GM12878 (cell line): ENCODE measurements at regions not wholly inside any gene's neighbourhood (a gene's known extent, or its start where the extent isn't known, plus 50 kb on each side); places are given as distances from the start of the nearest gene placed in this dataset.

ENCODE experiments used
- ATAC-seq: fragments of 200-7000 bp; cut with Tn5 transposase; 3 replicates; pipeline ENCODE4 v1.9.1; 2020; ENCODE audit warnings: mild to moderate bottlenecking, moderate library complexity
- BruUV-seq: library from RNA; stranded (reverse); fragments of 400-500 nt; replicated peaks from 2 replicates; lab custom pipeline; 2021; lab: Mats Ljungman, UMichigan
- CTCF ChIA-PET: fragments of 300-600 bp; sonication (Branson Sonifier 250); formaldehyde crosslinking; extraction: SDS; loops from one replicate; lab custom pipeline; 2021; ENCODE audit warnings: inconsistent platforms; lab: Yijun Ruan, JAX
- POLR2A ChIA-PET: fragments of 350-600 bp; formaldehyde crosslinking; extraction: SDS; loops from one replicate; lab custom pipeline; 2021; ENCODE audit warnings: inconsistent platforms; lab: Charles Lee
- RAD21 ChIA-PET: fragments of 300-600 bp; sonication (Branson Sonifier 250); formaldehyde crosslinking; loops from one replicate; lab custom pipeline; 2023; ENCODE audit warnings: antibody characterized with exemption; ENCODE audit not compliant: unreplicated experiment; lab: Charles Lee
- SMC1A ChIA-PET: fragments of 300-600 bp; sonication (Branson Sonifier 250); formaldehyde crosslinking; loops from one replicate; lab custom pipeline; 2023; ENCODE audit not compliant: unreplicated experiment, uncharacterized antibody; lab: Charles Lee
- DNase-seq: peaks from one replicate; pipeline ENCODE4 v3.0.0-alpha.2; 2011; ENCODE audit warnings: low read depth, low spot score
- FAIRE-seq: peaks from 3 replicates; lab custom pipeline; 2011; peaks lifted over from hg19 to GRCh38; lab: Jason Lieb, UNC
- H2AFZ ChIP-seq: 2 replicates; pipeline ENCODE4 v1.6.0; 2011; ENCODE audit warnings: low read depth, low read length, control low read depth; ENCODE audit not compliant: control insufficient read depth
- H3K27ac ChIP-seq: 2 replicates; pipeline ENCODE4 v1.5.1; 2011; ENCODE audit warnings: control low read depth; ENCODE audit not compliant: control insufficient read depth, insufficient read depth
- H3K27me3 ChIP-seq, 2 experiments: replicated peaks in 1 of 2; 2 replicates each; pipeline versions ENCODE4 v1.6.0 to v1.6.1; 2011; ENCODE audit warnings: low read length in 1 of 2; ENCODE audit not compliant: control insufficient read depth in 2 of 2, insufficient read depth in 2 of 2
- H3K36me3 ChIP-seq, 2 experiments: 2 replicates each; pipeline ENCODE4 v1.5.1; 2011; ENCODE audit warnings: low read length in 1 of 2; ENCODE audit not compliant: control insufficient read depth in 2 of 2, insufficient read depth in 2 of 2
- H3K4me1 ChIP-seq: 2 replicates; pipeline ENCODE4 v1.6.1; 2011; ENCODE audit warnings: mild to moderate bottlenecking, low read length, moderate library complexity, mixed read lengths; ENCODE audit not compliant: control insufficient read depth, insufficient read depth
- H3K4me2 ChIP-seq: 2 replicates; pipeline ENCODE4 v1.6.0; 2011; ENCODE audit warnings: control low read depth; ENCODE audit not compliant: control insufficient read depth, insufficient read depth
- H3K4me3 ChIP-seq: fragments of 200-600 bp; sonication (generic); 2 replicates; pipeline ENCODE4 v1.5.1; 2016
- H3K79me2 ChIP-seq: 2 replicates; pipeline ENCODE4 v1.6.0; 2011; ENCODE audit warnings: low read length; ENCODE audit not compliant: control insufficient read depth, insufficient read depth
- H3K9ac ChIP-seq: 2 replicates; pipeline ENCODE4 v1.8.0; 2011; ENCODE audit warnings: low read length, control low read depth, mixed read lengths; ENCODE audit not compliant: control insufficient read depth, insufficient read depth
- H3K9me3 ChIP-seq: replicated peaks from 3 replicates; pipeline ENCODE4 v1.5.1; 2011; ENCODE audit warnings: mild to moderate bottlenecking, low read length; ENCODE audit not compliant: control insufficient read depth, insufficient read depth
- H4K20me1 ChIP-seq: 2 replicates; pipeline ENCODE4 v1.6.0; 2011; ENCODE audit not compliant: control insufficient read depth, insufficient read depth
- CEBPB ChIP-seq, 2 experiments: fragments of 150-350 bp in 1 of 2; IDR thresholded peaks; 2 replicates each; pipeline ENCODE4 v1.6.1; 2012 to 2014; ENCODE audit warnings: low read depth in 2 of 2, low read length in 2 of 2, borderline replicate concordance in 1 of 2, inconsistent platforms in 1 of 2
- E4F1 ChIP-seq: fragments of 450-650 bp; IDR thresholded peaks from 2 replicates; pipeline ENCODE4 v1.6.1; 2018; ENCODE audit warnings: borderline replicate concordance, mild to moderate bottlenecking; ENCODE audit not compliant: partially characterized antibody
- PML ChIP-seq: IDR thresholded peaks from 2 replicates; pipeline ENCODE4 v1.6.1; 2012; ENCODE audit warnings: low read length, inconsistent platforms
- WGBS: methylation state at CpG from one replicate; pipeline ENCODE4 v1.1.6; 2016; ENCODE audit warnings: low lambda C conversion rate; ENCODE audit not compliant: insufficient replicate concordance, insufficient coverage; ENCODE audit errors: missing lambda C conversion rate; 5-methylcytosine and 5-hydroxymethylcytosine counted together
- in situ Hi-C: fragments of 300-500 bp; cut with MboI; formaldehyde crosslinking; loops from 9 replicates; pipeline ENCODE4 v1.14.3; 2018; ENCODE audit warnings: mixed read lengths
- intact Hi-C: fragments of 100-400 bp; cut with micrococcal nuclease; formaldehyde crosslinking; loops from one replicate; pipeline ENCODE4 v1.14.2; 2022; ENCODE audit not compliant: unreplicated experiment

- no peaks in the 10 kb centered on the region for H3K9me3 ChIP-seq
- no peak overlapping the region for H3K9ac ChIP-seq
- ChIA-PET RAD21 (no interaction called here), SMC1A (no interaction called here), CTCF (no interaction called here), POLR2A (no interaction called here)
- FAIRE-seq = no peak
- intact Hi-C loops (no loop called here), in situ Hi-C loops (no loop called here)
- BruUV-seq = no TSS peak
- no peak for ATAC-seq
- TF ChIP-seq E4F1 (peak; percentile 15), CEBPB (IDR thresholded peaks at IDR 0.05; ENCODE audit: borderline replicate concordance in 1 of 2, low read depth in 2 of 2, low read length in 2 of 2) (no peak), PML (no peak)
- H3K36me3 ChIP-seq = no peaks in the 10 kb centered on the region
- DNase-seq = no peak
- no peaks in the 10 kb centered on the region for H4K20me1 ChIP-seq
- H2AFZ ChIP-seq = no peak overlapping the region
- 46% methylated on average over 4 of the region's 4 CpGs for WGBS
- H3K27me3 ChIP-seq = no peaks in the 10 kb centered on the region
- no peak overlapping the region for H3K4me3 ChIP-seq
- H3K79me2 ChIP-seq = no peaks in the 10 kb centered on the region
- H3K4me2 ChIP-seq = no peak overlapping the region
- no peaks in the 10 kb centered on the region for H3K4me1 ChIP-seq
- H3K27ac ChIP-seq = no peak overlapping the region
Observed at GRCh38 chr11:70702040-70702648, 303.8 kb downstream of the CTTN start.
